Fibroblast of the aortic adventitia (primary cell): ENCODE measurements at regions not wholly inside any gene's neighbourhood (a gene's known extent, or its start where the extent isn't known, plus 50 kb on each side); places are given as distances from the start of the nearest gene placed in this dataset.

Source experiments
- DNase-seq: peaks from one replicate; pipeline ENCODE4 v3.0.0-alpha.2; 2010; ENCODE audit warnings: low read depth
- H3K4me3 ChIP-seq: 2 replicates; pipeline ENCODE4 v1.5.1; 2011; ENCODE audit warnings: low read depth, mild to moderate bottlenecking, control low read depth, low read length, moderate library complexity
- CTCF ChIP-seq: IDR thresholded peaks from 2 replicates; pipeline ENCODE4 v1.5.1; 2011; ENCODE audit warnings: mild to moderate bottlenecking, low read length, control low read depth, inconsistent platforms; ENCODE audit not compliant: insufficient read depth

GRCh38 chr12:34296143-34297041 lies 274.1 kb downstream of the ALG10 start:
- DNase-seq = no peak
- no peak for TF ChIP-seq CTCF
- H3K4me3 ChIP-seq = no peak overlapping the region

GRCh38 chr12:34297126-34297789 lies 275.0 kb downstream of the ALG10 start:
- no peak for DNase-seq
- TF ChIP-seq CTCF = no peak
- H3K4me3 ChIP-seq = no peak overlapping the region

- no peak for TF ChIP-seq CTCF
- no peak overlapping the region for H3K4me3 ChIP-seq
- no peak for DNase-seq
Observed at GRCh38 chr12:34297790-34298164, 275.5 kb downstream of the ALG10 start.

DNA sequence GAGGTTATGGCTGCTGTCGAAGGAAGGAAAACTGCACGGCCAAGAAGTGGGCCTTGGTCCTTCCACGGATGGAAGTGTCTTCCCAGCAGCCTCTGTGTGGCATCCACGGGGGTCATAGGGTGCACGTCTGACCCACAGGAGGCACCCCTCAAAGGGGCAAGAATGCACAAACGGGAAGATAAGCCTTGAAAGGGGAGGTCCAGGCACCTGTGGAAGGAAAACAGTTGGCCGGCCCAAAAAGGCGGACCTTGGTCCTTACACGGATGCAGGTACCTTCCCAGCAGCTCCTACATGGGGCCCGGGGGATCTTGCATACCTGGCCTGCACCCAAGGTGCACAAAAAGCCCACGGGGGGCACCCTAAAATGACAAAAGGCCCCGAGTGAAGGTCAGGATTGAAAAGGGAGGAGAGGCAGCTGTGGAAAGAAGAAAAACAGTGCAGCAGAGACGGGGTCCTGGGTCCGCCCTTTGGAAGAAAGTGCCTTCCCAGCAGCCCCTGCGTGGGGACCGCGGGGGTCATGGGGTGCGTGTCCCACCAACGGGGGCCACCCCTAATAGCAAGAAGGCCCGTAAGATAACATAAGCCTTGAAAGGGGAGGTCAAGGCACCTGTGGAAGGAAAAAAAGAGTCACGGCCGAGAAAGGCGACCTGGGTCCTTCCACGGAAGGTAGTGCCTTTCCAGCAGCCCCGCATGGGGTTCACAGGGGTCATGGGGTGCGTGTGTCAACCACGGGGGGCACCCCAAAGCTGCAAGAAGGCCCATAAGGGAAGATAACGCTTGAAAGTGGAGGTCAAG lies 276.1 kb downstream of the ALG10 start:
- DNase-seq = no peak
- H3K4me3 ChIP-seq = no peak overlapping the region
- no peak for TF ChIP-seq CTCF

DNA sequence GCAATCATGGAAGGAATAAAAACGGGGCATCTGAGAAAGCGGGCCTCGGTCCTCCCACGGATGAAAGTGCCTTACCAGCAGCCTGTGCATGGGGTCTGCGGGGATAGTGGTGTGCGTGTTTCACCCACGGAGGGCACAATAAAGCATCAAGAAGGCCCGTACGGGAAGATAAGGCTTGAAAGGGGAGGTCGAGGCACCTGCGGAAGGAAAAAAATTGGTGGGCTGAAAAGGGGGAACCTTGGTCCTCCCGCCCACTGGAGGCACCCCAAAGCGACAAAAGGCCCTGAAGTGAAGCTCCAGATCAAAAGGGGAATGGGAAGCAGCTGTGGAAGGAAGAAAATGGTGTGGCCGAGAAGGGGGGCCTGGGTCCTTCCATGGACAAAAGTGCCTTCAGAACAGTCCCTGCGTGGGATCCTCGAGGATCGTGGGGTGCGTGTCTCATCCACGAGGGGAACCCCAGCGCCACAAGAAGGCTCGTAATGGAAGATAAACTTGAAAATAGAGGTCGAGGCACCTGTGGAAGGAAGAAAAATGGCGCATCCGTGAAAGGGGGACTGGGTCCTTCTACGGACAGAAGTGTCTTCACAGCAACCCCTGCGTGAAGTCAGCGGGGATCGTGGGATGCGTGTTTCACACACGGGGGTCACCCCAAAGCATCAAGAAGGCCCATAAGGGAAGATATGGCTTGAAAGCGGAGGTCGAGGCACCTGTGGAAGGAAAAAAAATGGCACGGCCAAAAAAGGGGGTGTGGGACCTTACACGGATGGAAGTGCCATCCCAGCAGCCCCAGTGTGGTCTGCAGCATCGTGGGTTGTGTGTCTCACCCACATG lies 276.9 kb downstream of the ALG10 start:
- no peak for TF ChIP-seq CTCF
- DNase-seq = no peak
- no peak overlapping the region for H3K4me3 ChIP-seq

- H3K4me3 ChIP-seq = no peak overlapping the region
- no peak for DNase-seq
- TF ChIP-seq CTCF = no peak
Observed at GRCh38 chr12:34299802-34300193, 277.5 kb downstream of the ALG10 start.
